NCI-H2227 (cell line): ENCODE measurements at regions not wholly inside any gene's neighbourhood (a gene's known extent, or its start where the extent isn't known, plus 50 kb on each side); places are given as distances from the start of the nearest gene placed in this dataset.
"Not testable (repeated sequence)": the region's sequence is repeated elsewhere in the genome, so short reads cannot be mapped to it uniquely, and the experiment has no call there.

Experiments used
- DNase-seq: peaks from one replicate; lab custom pipeline; 2025; ENCODE audit not compliant: unreplicated experiment; lab: John Stamatoyannopoulos, UW

DNA sequence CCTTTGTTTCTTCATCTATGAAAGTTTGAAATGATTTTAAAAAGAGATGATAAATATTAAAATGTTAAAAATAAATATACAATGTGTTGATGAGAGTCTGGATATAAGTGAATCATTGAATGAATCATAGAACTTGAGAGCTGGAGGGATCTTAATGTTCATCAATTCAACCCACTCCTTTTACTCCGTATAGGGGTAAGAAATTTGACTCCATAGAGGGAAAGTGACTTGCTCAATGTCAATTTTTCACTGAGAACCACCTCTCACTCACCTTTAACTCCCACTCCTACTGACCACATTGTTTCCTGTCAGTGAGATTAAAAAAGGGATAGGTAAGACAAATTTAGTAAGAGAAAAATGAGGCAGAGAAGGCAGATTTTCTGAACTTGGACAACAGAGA, 557.2 kb upstream of the GRIA3 start:
- DNase-seq = no peak

DNA sequence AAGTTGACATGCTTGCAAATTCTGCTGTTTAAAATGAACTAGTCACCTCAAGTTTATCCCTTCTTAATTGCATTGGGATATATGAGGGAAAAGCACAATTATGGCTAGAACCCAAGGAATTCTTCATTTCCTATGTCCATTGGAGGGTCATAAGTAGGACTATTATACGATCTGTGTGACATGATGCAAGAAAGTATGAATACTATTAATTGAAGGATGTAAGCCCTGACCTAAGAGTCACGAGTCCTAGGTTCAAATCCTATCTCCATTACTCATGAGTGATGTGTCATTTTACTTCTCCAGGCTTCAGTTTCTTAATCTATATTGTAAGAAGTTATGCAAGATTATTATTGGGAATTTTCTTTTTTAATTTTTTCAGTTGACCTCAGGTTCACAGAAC, 542.9 kb upstream of the GRIA3 start:
- DNase-seq = no peak

- no peak for DNase-seq
These were observed 542.3 kb upstream of the GRIA3 start for GRCh38 chrX:122641826-122642225.

- not testable (repeated sequence) for DNase-seq
These were observed 528.8 kb upstream of the GRIA3 start for GRCh38 chrX:122655256-122655655.

DNA sequence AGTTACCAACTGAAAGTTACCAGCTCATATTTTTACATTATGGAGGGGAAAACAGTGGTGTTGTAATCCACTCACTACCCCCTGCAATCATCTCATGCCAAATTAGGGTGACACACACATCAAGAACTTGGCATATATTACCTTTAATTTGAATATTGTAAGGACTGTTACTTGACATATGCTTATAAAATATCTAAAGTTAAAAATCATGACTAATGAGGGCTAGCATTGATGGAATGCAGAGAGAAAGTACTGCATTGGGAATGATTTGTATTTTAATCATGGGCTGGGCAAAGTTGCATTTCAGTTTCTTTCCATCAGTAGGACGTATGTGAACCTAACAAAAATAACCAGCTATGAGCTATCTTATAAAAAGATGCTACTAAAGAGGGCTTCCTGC, 517.5 kb upstream of the GRIA3 start:
- DNase-seq = no peak

DNA sequence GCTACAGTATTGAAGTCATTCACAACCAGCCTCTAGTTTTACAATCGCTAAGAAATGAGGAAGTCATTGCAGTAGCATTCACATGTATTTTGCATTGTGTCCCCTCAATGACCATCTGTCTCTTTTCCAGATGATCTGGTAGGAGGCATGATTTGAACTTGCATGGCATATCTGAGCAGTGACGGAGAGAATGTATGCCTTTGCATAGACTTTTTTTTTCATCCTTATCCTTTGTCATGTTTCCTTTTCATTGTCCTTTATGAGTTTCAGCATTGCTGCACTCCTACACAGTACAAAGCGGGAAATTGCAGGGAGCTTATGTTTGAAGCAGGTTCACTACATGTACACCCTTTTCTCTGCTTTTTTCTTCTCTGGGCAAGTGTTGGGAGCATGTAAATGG, 516.4 kb upstream of the GRIA3 start:
- no peak for DNase-seq

DNA sequence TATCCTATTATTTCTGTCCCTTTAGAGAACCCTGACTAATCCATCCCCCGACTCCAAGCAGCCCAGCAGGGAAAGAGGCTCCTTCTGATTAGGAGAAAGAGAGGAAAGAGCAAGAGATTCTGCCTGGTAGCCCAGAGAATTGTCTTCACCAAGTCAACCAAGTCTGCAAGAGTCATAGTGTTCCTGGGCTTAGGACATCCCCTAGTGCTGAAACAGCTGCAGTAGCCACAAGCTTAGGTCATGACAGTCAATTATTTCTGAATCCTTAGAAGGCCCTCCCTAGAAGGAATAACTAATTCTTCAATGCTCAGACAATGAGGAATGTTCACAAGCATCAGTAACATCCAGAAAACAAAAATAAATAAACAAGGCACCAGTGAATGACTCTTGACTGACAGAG, 480.3 kb upstream of the GRIA3 start:
- DNase-seq = no peak

GRCh38 chrX:122739770-122740169, 444.3 kb upstream of the GRIA3 start:
- no peak for DNase-seq

DNA sequence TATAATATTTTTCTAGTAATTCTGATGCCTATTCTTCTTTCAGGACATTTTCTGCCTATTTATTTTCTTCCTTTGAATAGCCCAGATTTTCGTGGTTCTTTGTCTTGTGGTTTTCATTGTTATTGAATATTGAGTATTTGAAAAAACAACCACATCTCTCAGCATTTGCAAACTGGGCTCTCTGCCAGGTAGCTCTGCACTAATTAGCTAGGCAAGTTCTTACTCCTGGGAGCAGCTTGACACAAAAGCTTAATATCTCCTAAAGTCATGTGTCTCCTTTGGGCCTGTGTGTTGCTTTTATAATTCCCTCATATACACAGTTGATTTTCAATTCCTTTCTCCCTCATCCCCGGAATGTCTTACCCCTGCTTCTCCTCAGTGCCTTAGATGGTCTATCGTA, 413.5 kb upstream of the GRIA3 start:
- DNase-seq = no peak

DNA sequence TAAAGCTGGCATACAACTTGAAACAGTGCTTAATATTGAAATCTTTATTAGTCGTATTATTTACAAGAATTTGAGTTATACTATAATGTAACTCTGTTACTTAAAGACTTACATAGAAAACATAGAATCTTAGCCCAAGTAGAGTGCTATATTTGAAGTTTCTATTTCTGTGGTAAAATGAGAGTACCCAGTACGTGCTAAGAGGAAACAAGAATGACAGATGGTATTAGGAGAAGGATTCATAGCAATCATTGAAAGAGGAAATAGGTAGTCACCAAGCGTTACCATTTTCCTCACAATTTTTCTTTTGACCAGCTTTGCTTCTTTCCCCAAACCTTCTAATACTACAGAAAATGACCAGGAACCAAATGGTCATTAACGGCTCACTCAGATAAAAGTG, 412.1 kb upstream of the GRIA3 start:
- DNase-seq = no peak

GRCh38 chrX:122777766-122778165, 406.3 kb upstream of the GRIA3 start:
- no peak for DNase-seq

DNA sequence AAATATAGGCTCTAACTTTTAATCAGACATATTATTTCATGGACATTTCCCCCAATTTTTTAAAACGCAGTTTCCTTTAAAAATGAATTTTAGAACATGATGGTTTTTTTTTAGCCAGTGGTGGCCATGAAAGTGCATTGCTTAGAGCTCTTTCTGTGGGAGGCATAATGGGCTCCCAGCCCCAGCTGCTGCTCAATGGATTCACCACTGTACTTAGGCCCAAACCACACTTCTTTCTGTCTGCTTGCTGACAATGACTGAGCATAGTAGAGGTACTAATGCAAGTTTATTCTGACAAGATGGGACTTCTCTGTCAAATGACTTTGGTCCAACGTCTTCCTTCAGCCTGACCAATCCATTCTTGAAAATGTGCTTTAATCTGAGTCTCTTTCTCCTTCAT, 400.2 kb upstream of the GRIA3 start:
- DNase-seq = no peak

DNA sequence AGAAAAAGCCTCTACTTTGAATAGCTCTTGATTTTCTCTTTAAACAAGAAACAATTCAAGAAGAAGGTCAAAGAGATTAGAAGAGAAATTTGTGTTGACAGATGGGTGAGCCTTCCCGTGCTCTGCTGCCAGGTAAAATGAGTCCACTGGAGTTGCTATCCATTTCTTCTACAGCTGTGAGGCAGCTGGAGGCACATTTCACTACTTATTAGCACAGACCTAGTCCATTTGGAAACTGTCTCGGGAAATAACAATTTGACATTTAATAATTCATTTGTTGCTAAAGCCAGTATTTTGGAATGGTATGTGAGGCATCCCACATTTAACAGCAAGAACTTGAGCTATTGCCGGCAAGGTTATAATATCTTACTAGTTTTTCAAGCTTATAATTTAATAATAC, 396.8 kb upstream of the GRIA3 start:
- DNase-seq = no peak

DNA sequence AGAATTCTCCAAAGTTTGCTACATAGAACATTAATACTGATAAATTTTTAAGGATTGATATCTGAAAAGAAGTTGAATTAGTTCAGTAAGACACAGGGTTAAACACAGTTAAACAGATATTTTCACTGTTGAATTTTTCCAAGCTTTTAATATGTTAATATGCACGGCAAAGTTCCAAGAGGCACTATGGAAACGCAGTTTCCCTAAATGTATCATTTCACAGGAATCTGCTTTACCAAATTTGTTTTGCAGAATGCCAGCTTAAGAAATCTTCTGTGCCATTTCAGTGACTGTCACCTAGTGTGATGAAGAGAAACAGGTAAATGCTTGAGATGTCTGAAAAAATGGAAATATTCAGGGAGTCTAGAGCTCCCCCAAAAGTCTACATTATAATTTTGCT, 395.9 kb upstream of the GRIA3 start:
- no peak for DNase-seq

GRCh38 chrX:122790376-122791095, 393.5 kb upstream of the GRIA3 start:
- DNase-seq = no peak

DNA sequence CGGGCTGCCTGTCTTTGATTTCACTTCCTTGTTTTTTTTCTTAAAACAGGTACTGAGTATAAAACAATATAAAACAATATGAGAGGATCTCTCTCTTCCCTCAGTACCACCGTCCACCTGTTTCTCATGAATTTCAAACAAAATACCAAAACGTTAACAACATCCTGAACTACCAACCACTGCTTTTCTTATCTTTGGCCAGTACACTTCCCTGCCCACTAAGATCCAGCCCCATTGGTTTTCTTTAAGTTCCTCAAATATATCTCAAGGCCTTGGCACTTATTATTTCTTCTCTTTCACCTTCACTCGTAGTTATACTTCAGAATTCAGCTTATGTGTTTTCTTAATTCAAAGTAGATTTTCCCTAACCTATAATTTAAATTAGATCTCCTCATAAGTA, 370.2 kb upstream of the GRIA3 start:
- DNase-seq = no peak

DNA sequence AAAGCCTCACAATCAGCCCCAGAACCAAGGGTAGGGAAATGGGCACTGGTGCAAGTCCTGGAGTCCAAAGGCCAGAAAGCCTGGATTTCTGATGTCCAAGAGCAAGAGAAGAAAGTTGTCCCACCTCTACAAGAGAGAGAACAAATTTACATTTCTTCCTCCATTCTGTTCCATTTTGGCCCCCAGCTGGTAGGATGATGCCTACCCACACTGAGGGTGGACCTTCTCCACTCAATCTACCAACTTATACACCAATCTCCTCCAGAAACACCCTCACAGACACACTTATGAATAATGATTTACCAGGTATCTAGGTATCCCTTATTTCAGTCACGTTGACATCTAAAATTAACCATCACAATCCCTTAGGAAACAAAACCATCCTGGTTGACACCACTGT, 367.8 kb upstream of the GRIA3 start:
- DNase-seq = no peak

GRCh38 chrX:122817321-122817955, 366.6 kb upstream of the GRIA3 start:
- DNase-seq = no peak

- no peak for DNase-seq
These were observed 366.0 kb upstream of the GRIA3 start for GRCh38 chrX:122818068-122818467.

GRCh38 chrX:122833230-122833629, 350.8 kb upstream of the GRIA3 start:
- DNase-seq = no peak

- DNase-seq = no peak
These were observed 348.2 kb upstream of the GRIA3 start for GRCh38 chrX:122835886-122836285.

- no peak for DNase-seq
These were observed 333.8 kb upstream of the GRIA3 start for GRCh38 chrX:122850326-122850725.

GRCh38 chrX:122856205-122856604, 327.9 kb upstream of the GRIA3 start:
- DNase-seq = no peak
